ENCODE measurements at regions not wholly inside any gene's neighbourhood (a gene's known extent, or its start where the extent isn't known, plus 50 kb on each side); places are given as distances from the start of the nearest gene placed in this dataset.

DNA sequence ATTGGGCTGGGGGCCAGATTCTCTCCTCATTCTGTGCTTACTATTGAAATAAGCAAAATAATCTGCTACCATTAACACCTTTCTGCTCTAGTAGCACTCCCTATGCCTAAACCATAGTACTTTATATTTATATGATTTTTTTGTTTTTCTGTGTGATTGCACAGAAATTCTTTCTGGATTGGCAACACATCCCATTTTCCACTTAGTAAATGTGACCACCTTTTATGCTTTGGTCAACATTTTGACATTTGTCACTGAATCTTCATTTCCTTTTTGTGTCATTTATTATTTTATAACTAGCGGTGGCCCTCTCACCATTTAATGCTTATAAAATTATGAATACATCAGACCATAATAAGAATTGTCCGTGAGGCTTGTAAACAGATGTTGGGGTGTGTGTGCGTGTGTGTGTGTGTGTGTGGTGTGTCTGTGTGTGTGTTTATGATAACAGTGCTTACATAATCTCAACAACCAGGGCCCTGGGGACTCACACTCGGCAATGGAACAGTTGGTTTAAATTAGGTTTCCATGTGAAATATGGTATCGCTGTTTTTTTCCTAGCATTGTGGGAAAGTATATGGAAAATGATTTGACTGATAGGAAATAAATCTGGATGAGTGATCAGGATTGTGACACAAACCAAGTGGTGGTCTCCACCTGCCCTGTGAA lies 138.9 kb downstream of the NOC3L start:
- no peaks in the 10 kb centered on the region for H3K4me1 Mint-ChIP-seq
- TF ChIP-seq EZH2 (IDR thresholded peaks at IDR 0.05; ENCODE audit: borderline replicate concordance, insufficient read depth, low read depth, low read length, poor library complexity, severe bottlenecking): no peak
- TF ChIP-seq, protein P1, sequence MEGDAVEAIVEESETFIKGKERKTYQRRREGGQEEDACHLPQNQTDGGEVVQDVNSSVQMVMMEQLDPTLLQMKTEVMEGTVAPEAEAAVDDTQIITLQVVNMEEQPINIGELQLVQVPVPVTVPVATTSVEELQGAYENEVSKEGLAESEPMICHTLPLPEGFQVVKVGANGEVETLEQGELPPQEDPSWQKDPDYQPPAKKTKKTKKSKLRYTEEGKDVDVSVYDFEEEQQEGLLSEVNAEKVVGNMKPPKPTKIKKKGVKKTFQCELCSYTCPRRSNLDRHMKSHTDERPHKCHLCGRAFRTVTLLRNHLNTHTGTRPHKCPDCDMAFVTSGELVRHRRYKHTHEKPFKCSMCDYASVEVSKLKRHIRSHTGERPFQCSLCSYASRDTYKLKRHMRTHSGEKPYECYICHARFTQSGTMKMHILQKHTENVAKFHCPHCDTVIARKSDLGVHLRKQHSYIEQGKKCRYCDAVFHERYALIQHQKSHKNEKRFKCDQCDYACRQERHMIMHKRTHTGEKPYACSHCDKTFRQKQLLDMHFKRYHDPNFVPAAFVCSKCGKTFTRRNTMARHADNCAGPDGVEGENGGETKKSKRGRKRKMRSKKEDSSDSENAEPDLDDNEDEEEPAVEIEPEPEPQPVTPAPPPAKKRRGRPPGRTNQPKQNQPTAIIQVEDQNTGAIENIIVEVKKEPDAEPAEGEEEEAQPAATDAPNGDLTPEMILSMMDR (IDR thresholded peaks at IDR 0.05): no peak
- POLR2A ChIA-PET: no interaction called here
- DNase-seq: no peak
- no peak for ATAC-seq (ENCODE audit: low read depth)
- Histone ChIP-seq H3K27me3 (replicated peaks in 1 of 4; ENCODE audit: control extremely low read depth in 1 of 4, control insufficient read depth in 3 of 4, insufficient read depth in 4 of 4, low read length in 3 of 4) (no peaks in the 10 kb centered on the region), H3K4me2 (replicated peaks; ENCODE audit: low read depth, low read length, poor library complexity, severe bottlenecking) (no peak overlapping the region), H3K9me3 (ENCODE audit: control extremely low read depth in 1 of 3, control insufficient read depth in 2 of 3, insufficient read depth in 1 of 3, low read length in 2 of 3) (no peaks in the 10 kb centered on the region), H4K20me1 (ENCODE audit: control insufficient read depth, insufficient read depth, low read length, poor library complexity, severe bottlenecking) (no peaks in the 10 kb centered on the region), H2AFZ (ENCODE audit: insufficient read depth, low read depth, low read length, poor library complexity, severe bottlenecking) (no peak overlapping the region), H3K4me3 (ENCODE audit: control extremely low read depth in 1 of 5, extremely low read depth in 1 of 5, insufficient read depth in 1 of 5, low read depth in 2 of 5, low read length in 4 of 5) (no peak overlapping the region), H3K27ac (ENCODE audit: low read length in 2 of 2) (no peak overlapping the region), H3K4me1 (ENCODE audit: control insufficient read depth in 2 of 2, insufficient read depth in 2 of 2, low read length in 2 of 2) (no peaks in the 10 kb centered on the region), H3K36me3 (replicated peaks in 1 of 2; ENCODE audit: control extremely low read depth in 1 of 2, control insufficient read depth in 1 of 2, extremely low read depth in 1 of 2, insufficient read depth in 2 of 2, low read length in 1 of 2) (no peaks in the 10 kb centered on the region), H3K9ac (ENCODE audit: low read length) (no peak overlapping the region), H3K79me2 (ENCODE audit: control insufficient read depth, insufficient read depth, low read length) (no peaks in the 10 kb centered on the region)
- no peak overlapping the region for H3K4me3 Mint-ChIP-seq
- no peak overlapping the region for H3K27ac Mint-ChIP-seq
- H3K27me3 Mint-ChIP-seq: peaks cover 13% of the 10 kb centered on the region
- WGBS (ENCODE audit: insufficient coverage): 100% methylated on average over 1 of the region's 5 CpGs
- intact Hi-C loops (cut with micrococcal nuclease): no loop called here
- no peaks in the 10 kb centered on the region for H3K9me3 Mint-ChIP-seq (ENCODE audit: insufficient read depth)
- CTCF ChIA-PET: no interaction called here

- Histone ChIP-seq H2AFZ (ENCODE audit: insufficient read depth, low read depth, low read length, poor library complexity, severe bottlenecking) (no peak overlapping the region), H3K79me2 (ENCODE audit: control insufficient read depth, insufficient read depth, low read length) (no peaks in the 10 kb centered on the region), H3K4me3 (ENCODE audit: control extremely low read depth in 1 of 5, extremely low read depth in 1 of 5, insufficient read depth in 1 of 5, low read depth in 2 of 5, low read length in 4 of 5) (no peak overlapping the region), H3K4me2 (replicated peaks; ENCODE audit: low read depth, low read length, poor library complexity, severe bottlenecking) (no peak overlapping the region), H3K36me3 (replicated peaks in 1 of 2; ENCODE audit: control extremely low read depth in 1 of 2, control insufficient read depth in 1 of 2, extremely low read depth in 1 of 2, insufficient read depth in 2 of 2, low read length in 1 of 2) (no peaks in the 10 kb centered on the region), H3K27ac (ENCODE audit: low read length in 2 of 2) (no peak overlapping the region), H4K20me1 (ENCODE audit: control insufficient read depth, insufficient read depth, low read length, poor library complexity, severe bottlenecking) (no peaks in the 10 kb centered on the region), H3K27me3 (replicated peaks in 1 of 4; ENCODE audit: control extremely low read depth in 1 of 4, control insufficient read depth in 3 of 4, insufficient read depth in 4 of 4, low read length in 3 of 4) (no peaks in the 10 kb centered on the region), H3K9ac (ENCODE audit: low read length) (no peak overlapping the region), H3K4me1 (ENCODE audit: control insufficient read depth in 2 of 2, insufficient read depth in 2 of 2, low read length in 2 of 2) (no peaks in the 10 kb centered on the region), H3K9me3 (ENCODE audit: control extremely low read depth in 1 of 3, control insufficient read depth in 2 of 3, insufficient read depth in 1 of 3, low read length in 2 of 3) (no peaks in the 10 kb centered on the region)
- Mint-ChIP-seq H3K4me3 (no peak overlapping the region), H3K4me1 (no peaks in the 10 kb centered on the region), H3K27ac (no peak overlapping the region), H3K9me3 (ENCODE audit: insufficient read depth) (no peaks in the 10 kb centered on the region), H3K27me3 (peaks cover 9% of the 10 kb centered on the region)
- WGBS (ENCODE audit: insufficient coverage): 89% methylated on average over 1 of the region's 1 CpG
- POLR2A ChIA-PET: no interaction called here
- no peak for ATAC-seq (ENCODE audit: low read depth)
- no peak for TF ChIP-seq EZH2 (IDR thresholded peaks at IDR 0.05; ENCODE audit: borderline replicate concordance, insufficient read depth, low read depth, low read length, poor library complexity, severe bottlenecking)
- TF ChIP-seq, protein P1 (IDR thresholded peaks at IDR 0.05): no peak
- intact Hi-C loops (cut with micrococcal nuclease): no loop called here
- no peak for DNase-seq
- CTCF ChIA-PET: no interaction called here
These were observed 138.1 kb downstream of the NOC3L start for GRCh38 chr10:94224656-94225055.
